ENCODE measurements at regions not wholly inside any gene's neighbourhood (a gene's known extent, or its start where the extent isn't known, plus 50 kb on each side); places are given as distances from the start of the nearest gene placed in this dataset.

- TF ChIP-seq CTCF (IDR thresholded peaks at IDR 0.05) = no peak
- TF ChIP-seq EZH2 (IDR thresholded peaks at IDR 0.05) = no peak
Observed at GRCh38 chr12:78579846-78580245, 284.7 kb upstream of the SYT1 start.

All from neural progenitor cell (in vitro differentiated cells).